GM12875 (cell line): ENCODE measurements at regions not wholly inside any gene's neighbourhood (a gene's known extent, or its start where the extent isn't known, plus 50 kb on each side); places are given as distances from the start of the nearest gene placed in this dataset.

Source experiments
- H3K4me3 ChIP-seq: one replicate; pipeline ENCODE4 v1.5.1; 2011; ENCODE audit warnings: low read depth, low read length, control low read depth
- CTCF ChIP-seq: IDR thresholded peaks from 2 replicates; pipeline ENCODE4 v1.5.1; 2011; ENCODE audit warnings: low read depth, mild to moderate bottlenecking, control low read depth, inconsistent platforms, low read length, moderate library complexity, borderline replicate concordance; ENCODE audit not compliant: insufficient read depth

DNA sequence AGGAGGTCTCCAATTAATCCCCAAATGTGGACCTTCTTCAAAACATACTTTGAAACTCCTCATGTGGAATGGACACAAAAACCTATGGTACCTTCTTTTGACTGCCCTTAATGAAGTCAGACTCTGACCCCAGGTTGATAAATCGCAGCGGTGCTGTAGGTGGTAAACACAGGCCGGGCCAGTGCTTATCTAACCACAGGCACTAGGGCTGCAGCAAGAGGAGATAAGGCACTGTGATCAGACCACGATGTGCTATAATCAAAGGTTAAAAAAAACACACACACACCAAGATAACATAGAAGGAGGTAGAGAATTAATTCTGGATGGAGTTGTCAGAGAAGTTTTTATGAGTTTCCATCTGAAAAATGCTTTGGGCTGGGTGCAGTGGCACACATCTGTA, 52.3 kb upstream of the SIPA1L2 start:
- no peak overlapping the region for H3K4me3 ChIP-seq
- TF ChIP-seq CTCF = no peak

DNA sequence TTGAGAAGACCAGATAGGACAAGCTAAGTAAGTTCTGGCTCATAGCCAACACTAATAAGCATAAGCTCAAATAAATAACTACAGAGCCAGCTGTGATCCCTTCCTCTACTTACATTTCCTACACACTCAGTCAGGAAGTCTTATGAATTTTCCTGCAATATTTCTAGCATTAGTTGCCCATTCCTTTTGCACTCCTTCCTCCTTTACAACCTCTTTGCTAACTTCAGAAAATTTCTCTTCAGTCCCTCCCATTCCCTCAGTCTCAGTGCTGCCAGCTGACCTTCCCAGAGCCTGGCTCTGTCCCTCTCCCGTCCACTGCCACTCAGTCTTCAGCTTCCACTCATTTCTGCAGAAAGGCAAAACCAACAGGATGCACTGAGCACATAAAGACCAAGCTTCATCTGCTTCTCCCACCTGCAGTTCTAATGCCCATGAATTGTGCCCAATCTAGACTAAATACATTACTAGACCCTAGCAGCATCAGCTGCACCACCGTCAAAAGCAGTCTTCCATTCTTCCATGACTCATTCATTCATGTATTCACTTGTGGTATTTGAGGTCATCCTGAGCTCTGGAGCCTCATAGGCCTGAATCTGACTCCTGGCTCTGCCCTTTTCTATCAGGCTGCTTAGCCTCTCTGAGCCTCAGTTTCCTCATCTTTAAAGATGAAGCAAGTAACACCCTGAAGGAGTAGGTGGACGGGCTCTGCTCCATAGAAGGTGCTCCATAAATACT, 54.6 kb upstream of the SIPA1L2 start:
- H3K4me3 ChIP-seq = no peak overlapping the region
- TF ChIP-seq CTCF = no peak

DNA sequence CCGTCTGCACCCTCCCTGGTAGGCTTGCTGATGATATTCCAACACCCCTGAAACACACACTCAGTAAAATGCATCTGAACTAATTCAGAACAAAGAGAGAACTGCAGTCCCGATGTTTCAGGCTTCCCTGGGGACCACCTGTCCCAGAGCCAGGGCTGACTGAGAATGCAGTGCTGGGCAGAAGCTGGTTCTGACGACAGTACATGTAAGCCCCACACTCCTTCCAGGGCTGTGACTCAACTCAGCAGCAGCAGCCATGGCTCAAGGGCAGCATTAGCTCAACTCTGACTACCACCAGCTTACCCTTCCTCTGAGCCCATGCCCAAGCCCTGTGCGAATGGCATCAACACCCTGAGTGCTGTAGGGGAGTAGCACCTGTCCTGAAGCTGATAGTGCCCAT, 56.4 kb upstream of the SIPA1L2 start:
- H3K4me3 ChIP-seq = no peak overlapping the region
- TF ChIP-seq CTCF = no peak

DNA sequence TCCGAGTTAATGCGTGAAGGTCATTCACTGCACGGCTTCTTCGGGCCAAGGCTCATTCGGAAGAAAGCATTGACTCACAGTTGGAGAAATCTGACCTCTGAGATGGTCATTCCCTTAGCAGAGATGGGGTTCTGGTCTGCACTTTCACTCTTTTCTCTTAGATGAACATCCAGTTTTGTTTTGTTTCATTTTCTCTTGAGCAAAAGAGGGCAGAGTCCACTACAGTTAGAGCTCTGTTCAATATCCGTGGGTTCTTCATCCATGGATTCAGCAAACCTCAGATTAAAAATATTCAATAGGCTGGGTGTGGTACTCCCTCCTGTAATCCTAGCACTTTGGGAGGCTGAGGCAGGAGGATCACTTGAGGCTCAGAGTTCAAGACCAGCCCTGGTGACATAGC, 57.4 kb upstream of the SIPA1L2 start:
- no peak overlapping the region for H3K4me3 ChIP-seq
- TF ChIP-seq CTCF = no peak

DNA sequence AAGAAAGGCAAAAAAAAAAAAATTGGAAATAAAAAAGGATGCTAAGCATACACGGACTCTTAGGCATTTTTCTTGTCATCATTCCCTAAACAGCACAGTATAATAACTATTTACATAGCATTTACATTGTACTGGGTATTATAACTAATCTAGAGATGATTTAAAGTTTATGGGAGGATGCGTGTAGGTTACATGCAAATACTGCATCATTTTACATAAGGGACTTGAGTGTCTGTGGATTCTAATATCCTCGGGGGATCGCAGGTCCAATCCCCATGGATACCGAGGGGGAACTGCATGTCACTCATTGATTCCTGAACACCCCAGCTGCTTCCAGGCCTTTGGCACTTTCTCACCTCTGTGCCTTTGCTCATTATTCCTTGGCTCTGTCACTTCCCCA, 57.8 kb upstream of the SIPA1L2 start:
- TF ChIP-seq CTCF = no peak
- no peak overlapping the region for H3K4me3 ChIP-seq

DNA sequence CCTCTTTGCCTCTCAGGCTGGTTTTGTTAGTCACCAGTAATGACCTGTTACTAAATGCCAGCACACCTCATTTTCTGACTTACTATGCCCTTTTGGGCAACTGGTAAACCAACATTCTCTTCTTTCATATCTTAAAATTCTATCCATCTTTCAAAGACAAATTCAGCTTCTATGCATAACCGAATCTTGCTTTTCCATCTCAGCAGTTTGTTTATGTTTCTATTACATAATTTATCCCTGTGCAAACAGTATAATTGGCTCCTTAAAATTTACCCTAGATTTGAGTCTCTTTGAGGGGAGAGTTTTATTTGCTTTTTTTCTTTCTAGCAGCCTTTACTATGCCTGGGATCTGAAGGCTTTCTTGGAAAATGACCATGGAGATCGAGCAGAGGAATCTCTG, 58.5 kb upstream of the SIPA1L2 start:
- H3K4me3 ChIP-seq = no peak overlapping the region
- TF ChIP-seq CTCF = no peak

GRCh38 chr1:232689711-232690110, 59.8 kb upstream of the SIPA1L2 start:
- H3K4me3 ChIP-seq = no peak overlapping the region
- TF ChIP-seq CTCF = no peak
